ENCODE measurements at regions not wholly inside any gene's neighbourhood (a gene's known extent, or its start where the extent isn't known, plus 50 kb on each side); places are given as distances from the start of the nearest gene placed in this dataset.

DNA sequence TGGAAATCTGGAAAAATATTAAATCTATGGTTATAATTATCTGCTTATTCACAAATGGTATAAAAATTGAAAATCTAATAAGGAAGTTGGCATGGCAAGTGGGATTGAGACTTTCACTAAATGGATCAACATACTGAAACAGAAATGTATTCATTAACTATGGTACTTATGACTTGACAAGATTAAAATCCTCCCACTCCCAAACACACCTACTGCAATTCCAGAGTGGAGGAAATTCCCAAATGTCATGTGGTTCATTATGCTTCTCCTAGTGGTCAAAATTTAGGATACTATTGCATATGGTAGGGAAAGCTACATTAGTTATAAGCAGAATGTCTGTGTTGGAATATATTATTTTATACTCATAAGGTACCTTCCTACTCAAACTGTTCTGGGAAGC is 265.3 kb upstream of the PRICKLE1 start:
- no peak overlapping the region for H3K9ac ChIP-seq (ENCODE audit: low read depth, low read length, poor library complexity, severe bottlenecking)
- H3K9me2 ChIP-seq (replicated peaks; ENCODE audit: low read depth, low read length) = no peaks in the 10 kb centered on the region
- H3K4me2 ChIP-seq (ENCODE audit: low read depth, low read length, poor library complexity, severe bottlenecking) = no peak overlapping the region
- no peaks in the 10 kb centered on the region for H4K20me1 ChIP-seq (ENCODE audit: insufficient read depth, low read length, poor library complexity, severe bottlenecking)
- no peaks in the 10 kb centered on the region for H3K9me3 ChIP-seq (ENCODE audit: insufficient read depth, low read depth, low read length)
- H3K36me3 ChIP-seq (ENCODE audit: insufficient read depth, low read length) = no peaks in the 10 kb centered on the region
- no peak overlapping the region for H3K4me3 ChIP-seq (ENCODE audit: low read length, poor library complexity, severe bottlenecking)
- no peak for TF ChIP-seq EZH2phosphoT487 (IDR thresholded peaks at IDR 0.05; ENCODE audit: borderline replicate concordance)
- TF ChIP-seq, protein P1, sequence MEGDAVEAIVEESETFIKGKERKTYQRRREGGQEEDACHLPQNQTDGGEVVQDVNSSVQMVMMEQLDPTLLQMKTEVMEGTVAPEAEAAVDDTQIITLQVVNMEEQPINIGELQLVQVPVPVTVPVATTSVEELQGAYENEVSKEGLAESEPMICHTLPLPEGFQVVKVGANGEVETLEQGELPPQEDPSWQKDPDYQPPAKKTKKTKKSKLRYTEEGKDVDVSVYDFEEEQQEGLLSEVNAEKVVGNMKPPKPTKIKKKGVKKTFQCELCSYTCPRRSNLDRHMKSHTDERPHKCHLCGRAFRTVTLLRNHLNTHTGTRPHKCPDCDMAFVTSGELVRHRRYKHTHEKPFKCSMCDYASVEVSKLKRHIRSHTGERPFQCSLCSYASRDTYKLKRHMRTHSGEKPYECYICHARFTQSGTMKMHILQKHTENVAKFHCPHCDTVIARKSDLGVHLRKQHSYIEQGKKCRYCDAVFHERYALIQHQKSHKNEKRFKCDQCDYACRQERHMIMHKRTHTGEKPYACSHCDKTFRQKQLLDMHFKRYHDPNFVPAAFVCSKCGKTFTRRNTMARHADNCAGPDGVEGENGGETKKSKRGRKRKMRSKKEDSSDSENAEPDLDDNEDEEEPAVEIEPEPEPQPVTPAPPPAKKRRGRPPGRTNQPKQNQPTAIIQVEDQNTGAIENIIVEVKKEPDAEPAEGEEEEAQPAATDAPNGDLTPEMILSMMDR (conservative IDR thresholded peaks at IDR 0.05; ENCODE audit: low read length) = no peak
- H3K27me3 ChIP-seq (ENCODE audit: insufficient read depth, low read length, poor library complexity, severe bottlenecking) = no peaks in the 10 kb centered on the region
- H3K79me2 ChIP-seq (ENCODE audit: insufficient read depth, low read length) = no peaks in the 10 kb centered on the region
- H3K4me1 ChIP-seq (ENCODE audit: insufficient read depth, low read length, poor library complexity, severe bottlenecking) = no peaks in the 10 kb centered on the region
- no peaks in the 10 kb centered on the region for H3F3A ChIP-seq (ENCODE audit: low read depth)
- H2AFZ ChIP-seq (ENCODE audit: low read length) = no peak overlapping the region

DNA sequence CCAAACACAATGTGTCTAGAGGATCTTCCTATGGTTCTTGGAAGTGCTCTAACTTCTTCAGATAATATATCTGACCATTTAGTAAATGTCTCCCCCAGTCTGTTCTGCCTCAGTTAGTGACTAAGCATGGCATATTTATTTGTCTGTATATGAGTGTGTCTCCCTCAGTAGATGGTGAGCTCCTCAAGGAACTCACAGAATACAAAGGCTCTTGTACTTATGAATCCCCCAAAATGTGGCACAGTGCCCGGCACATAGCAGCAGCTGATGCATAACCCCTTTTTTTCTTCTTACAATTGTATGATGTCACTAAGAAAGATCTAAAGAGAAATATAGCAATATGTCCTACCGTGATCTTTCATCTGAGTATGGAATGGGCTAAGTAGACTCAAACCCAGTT is 264.7 kb upstream of the PRICKLE1 start:
- Histone ChIP-seq H2AFZ (ENCODE audit: low read length) (no peak overlapping the region), H3K9ac (ENCODE audit: low read depth, low read length, poor library complexity, severe bottlenecking) (no peak overlapping the region), H3K4me2 (ENCODE audit: low read depth, low read length, poor library complexity, severe bottlenecking) (no peak overlapping the region), H3K27me3 (ENCODE audit: insufficient read depth, low read length, poor library complexity, severe bottlenecking) (no peaks in the 10 kb centered on the region), H3K4me1 (ENCODE audit: insufficient read depth, low read length, poor library complexity, severe bottlenecking) (no peaks in the 10 kb centered on the region), H4K20me1 (ENCODE audit: insufficient read depth, low read length, poor library complexity, severe bottlenecking) (no peaks in the 10 kb centered on the region), H3K79me2 (ENCODE audit: insufficient read depth, low read length) (no peaks in the 10 kb centered on the region), H3K9me2 (replicated peaks; ENCODE audit: low read depth, low read length) (no peaks in the 10 kb centered on the region), H3K4me3 (ENCODE audit: low read length, poor library complexity, severe bottlenecking) (no peak overlapping the region), H3K9me3 (ENCODE audit: insufficient read depth, low read depth, low read length) (no peaks in the 10 kb centered on the region), H3K36me3 (ENCODE audit: insufficient read depth, low read length) (no peaks in the 10 kb centered on the region), H3F3A (ENCODE audit: low read depth) (no peaks in the 10 kb centered on the region)
- TF ChIP-seq, protein P1 (conservative IDR thresholded peaks at IDR 0.05; ENCODE audit: low read length) = no peak
- no peak for TF ChIP-seq EZH2phosphoT487 (IDR thresholded peaks at IDR 0.05; ENCODE audit: borderline replicate concordance)

DNA sequence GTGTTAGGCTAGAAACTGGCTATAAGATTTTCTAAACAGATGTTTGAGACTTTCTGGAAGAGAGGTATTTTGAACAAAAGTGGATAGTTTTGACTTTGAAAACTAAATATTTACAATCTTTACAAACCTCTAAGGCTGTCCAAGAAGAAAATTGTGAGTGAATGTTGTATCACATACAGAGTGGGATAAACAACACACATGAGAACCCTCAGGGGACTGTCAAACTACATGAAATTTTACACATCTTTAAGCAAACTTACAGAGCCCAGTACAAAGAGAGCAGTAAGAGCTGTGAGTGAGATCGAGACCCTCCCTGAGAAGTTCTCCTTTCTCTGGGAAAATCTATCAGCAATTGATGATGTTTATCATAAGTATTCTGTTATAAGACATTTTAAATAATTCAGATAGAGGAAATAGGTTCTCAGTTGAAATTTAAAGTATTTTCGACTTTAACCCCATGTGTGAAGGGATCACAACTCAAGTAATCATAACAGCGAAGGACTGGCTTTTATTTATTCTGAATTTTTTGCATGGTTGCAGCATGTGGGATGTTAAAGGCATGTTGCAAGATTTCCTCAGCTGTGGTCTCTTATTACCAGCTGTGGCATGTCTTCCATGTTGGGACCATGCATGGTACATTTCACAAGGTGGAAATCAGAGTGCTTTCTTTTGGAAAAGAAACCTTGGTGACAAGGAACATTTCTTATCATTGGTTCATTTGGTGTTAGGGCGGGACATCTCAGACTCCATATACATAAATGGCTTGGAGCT is 264.0 kb upstream of the PRICKLE1 start:
- H2AFZ ChIP-seq (ENCODE audit: low read length) = no peak overlapping the region
- no peaks in the 10 kb centered on the region for H3K27me3 ChIP-seq (ENCODE audit: insufficient read depth, low read length, poor library complexity, severe bottlenecking)
- H4K20me1 ChIP-seq (ENCODE audit: insufficient read depth, low read length, poor library complexity, severe bottlenecking) = no peaks in the 10 kb centered on the region
- no peak for TF ChIP-seq EZH2phosphoT487 (IDR thresholded peaks at IDR 0.05; ENCODE audit: borderline replicate concordance)
- TF ChIP-seq, protein P1 (conservative IDR thresholded peaks at IDR 0.05; ENCODE audit: low read length) = no peak
- H3K4me2 ChIP-seq (ENCODE audit: low read depth, low read length, poor library complexity, severe bottlenecking) = no peak overlapping the region
- no peaks in the 10 kb centered on the region for H3K4me1 ChIP-seq (ENCODE audit: insufficient read depth, low read length, poor library complexity, severe bottlenecking)
- H3K9me3 ChIP-seq (ENCODE audit: insufficient read depth, low read depth, low read length) = no peaks in the 10 kb centered on the region
- H3F3A ChIP-seq (ENCODE audit: low read depth) = no peaks in the 10 kb centered on the region
- no peaks in the 10 kb centered on the region for H3K9me2 ChIP-seq (replicated peaks; ENCODE audit: low read depth, low read length)
- no peak overlapping the region for H3K4me3 ChIP-seq (ENCODE audit: low read length, poor library complexity, severe bottlenecking)
- H3K36me3 ChIP-seq (ENCODE audit: insufficient read depth, low read length) = no peaks in the 10 kb centered on the region
- no peak overlapping the region for H3K9ac ChIP-seq (ENCODE audit: low read depth, low read length, poor library complexity, severe bottlenecking)
- H3K79me2 ChIP-seq (ENCODE audit: insufficient read depth, low read length) = no peaks in the 10 kb centered on the region
